ENCODE measurements at regions not wholly inside any gene's neighbourhood (a gene's known extent, or its start where the extent isn't known, plus 50 kb on each side); places are given as distances from the start of the nearest gene placed in this dataset.
"Not testable (repeated sequence)": the region's sequence is repeated elsewhere in the genome, so short reads cannot be mapped to it uniquely, and the experiment has no call there.

DNA sequence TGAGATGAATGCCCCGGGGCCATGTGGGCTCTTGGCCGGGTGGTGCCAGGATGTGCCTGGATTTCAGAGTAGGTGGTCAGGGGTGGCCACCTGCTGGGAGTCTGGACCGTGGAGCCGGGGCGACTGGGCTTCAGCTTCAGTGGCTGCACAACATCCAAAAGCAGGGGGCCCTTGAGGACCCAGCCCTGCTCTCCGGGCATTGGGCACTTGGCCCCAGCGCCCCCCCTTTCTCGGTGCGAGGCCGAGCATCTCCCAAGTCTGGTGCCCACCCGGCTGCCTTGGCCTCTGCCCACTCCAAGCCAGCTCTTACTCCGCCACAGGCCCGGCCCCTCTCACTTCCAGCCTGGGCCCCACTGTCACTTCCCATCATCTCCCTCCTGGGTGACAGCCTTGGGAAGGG is 4429.0 kb upstream of the TPTE start:
- H3K36me3 ChIP-seq (ENCODE audit: control insufficient read depth, insufficient read depth, low read length); H3K27ac ChIP-seq (ENCODE audit: low read depth, low read length); H3K9me3 ChIP-seq (ENCODE audit: control insufficient read depth, insufficient read depth, low read length); DNase-seq (ENCODE audit: low read depth in 4 of 6, low spot score in 6 of 6); H3K4me3 ChIP-seq (ENCODE audit: low read depth, low read length); H3K27me3 ChIP-seq (ENCODE audit: control insufficient read depth, insufficient read depth, low read length); H3K4me1 ChIP-seq (ENCODE audit: control insufficient read depth, insufficient read depth, low read length): not testable (repeated sequence)
- no CpG with 5 or more reads among the region's 13 CpGs for WGBS (ENCODE audit: insufficient coverage)

DNA sequence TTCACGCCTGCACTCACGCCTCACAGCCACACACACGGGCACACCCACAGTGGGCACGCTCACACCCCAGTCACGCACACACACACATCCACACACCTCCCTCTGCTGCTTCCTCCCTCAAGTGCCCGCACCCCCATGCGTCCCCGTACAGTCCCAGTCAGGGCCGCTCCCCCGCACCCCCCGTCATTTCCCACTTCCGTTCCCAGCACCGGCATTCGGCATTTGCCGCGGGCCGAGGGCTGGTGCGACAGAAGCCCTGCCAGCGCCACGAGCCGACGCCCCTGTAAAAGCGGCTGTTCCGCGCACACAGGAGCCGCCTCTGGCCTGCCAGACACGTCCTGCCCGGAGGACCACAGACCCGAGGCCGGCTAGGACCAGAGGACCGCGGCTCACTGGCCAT is 4428.0 kb upstream of the TPTE start:
- not testable (repeated sequence) for H3K4me3 ChIP-seq (ENCODE audit: low read depth, low read length); DNase-seq (ENCODE audit: low read depth in 4 of 6, low spot score in 6 of 6); H3K27me3 ChIP-seq (ENCODE audit: control insufficient read depth, insufficient read depth, low read length); H3K27ac ChIP-seq (ENCODE audit: low read depth, low read length); H3K9me3 ChIP-seq (ENCODE audit: control insufficient read depth, insufficient read depth, low read length); H3K4me1 ChIP-seq (ENCODE audit: control insufficient read depth, insufficient read depth, low read length); H3K36me3 ChIP-seq (ENCODE audit: control insufficient read depth, insufficient read depth, low read length)
- WGBS (ENCODE audit: insufficient coverage) = no CpG with 5 or more reads among the region's 32 CpGs

DNA sequence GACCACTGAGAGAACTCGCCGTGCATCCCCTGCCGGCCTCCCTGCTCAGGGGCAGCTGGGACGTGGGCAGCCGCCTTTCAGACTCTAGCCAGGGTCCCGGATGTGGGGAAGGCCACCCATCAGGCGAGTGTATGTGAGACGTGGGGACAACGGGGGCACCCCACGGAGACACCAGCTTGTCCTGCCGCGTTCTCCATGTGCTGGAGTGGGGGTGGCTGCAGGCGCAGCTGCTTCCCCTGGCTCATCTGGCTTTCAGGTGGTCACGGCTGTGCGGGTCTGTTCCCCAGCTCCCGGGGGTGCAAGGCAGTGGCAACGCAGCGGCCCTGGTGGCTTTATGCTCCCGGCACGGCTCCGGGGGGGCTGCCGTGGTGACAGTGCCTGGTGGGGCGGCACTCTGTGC is 4427.5 kb upstream of the TPTE start:
- not testable (repeated sequence) for H3K4me1 ChIP-seq (ENCODE audit: control insufficient read depth, insufficient read depth, low read length); H3K4me3 ChIP-seq (ENCODE audit: low read depth, low read length); H3K9me3 ChIP-seq (ENCODE audit: control insufficient read depth, insufficient read depth, low read length); DNase-seq (ENCODE audit: low read depth in 4 of 6, low spot score in 6 of 6); H3K27ac ChIP-seq (ENCODE audit: low read depth, low read length); H3K36me3 ChIP-seq (ENCODE audit: control insufficient read depth, insufficient read depth, low read length); H3K27me3 ChIP-seq (ENCODE audit: control insufficient read depth, insufficient read depth, low read length)
- no CpG with 5 or more reads among the region's 23 CpGs for WGBS (ENCODE audit: insufficient coverage)

GRCh38 chr21:6095304-6095703 is 4426.1 kb upstream of the TPTE start:
- not testable (repeated sequence) for H3K9me3 ChIP-seq (ENCODE audit: control insufficient read depth, insufficient read depth, low read length); H3K27me3 ChIP-seq (ENCODE audit: control insufficient read depth, insufficient read depth, low read length); DNase-seq (ENCODE audit: low read depth in 4 of 6, low spot score in 6 of 6); H3K4me3 ChIP-seq (ENCODE audit: low read depth, low read length); H3K27ac ChIP-seq (ENCODE audit: low read depth, low read length); H3K4me1 ChIP-seq (ENCODE audit: control insufficient read depth, insufficient read depth, low read length); H3K36me3 ChIP-seq (ENCODE audit: control insufficient read depth, insufficient read depth, low read length)
- no CpG with 5 or more reads among the region's 13 CpGs for WGBS (ENCODE audit: insufficient coverage)

- WGBS (ENCODE audit: insufficient coverage) = no CpG with 5 or more reads among the region's 24 CpGs
- not testable (repeated sequence) for H3K36me3 ChIP-seq (ENCODE audit: control insufficient read depth, insufficient read depth, low read length); DNase-seq (ENCODE audit: low read depth in 4 of 6, low spot score in 6 of 6)
Measured at GRCh38 chr21:6096560-6097424, 4424.6 kb upstream of the TPTE start.

GRCh38 chr21:6097736-6098135 is 4423.6 kb upstream of the TPTE start:
- H3K9me3 ChIP-seq (ENCODE audit: control insufficient read depth, insufficient read depth, low read length) = not testable (repeated sequence)
- WGBS (ENCODE audit: insufficient coverage) = no CpG with 5 or more reads among the region's 4 CpGs

More at GRCh38 chr21:6096560-6097424, 4424.6 kb upstream of the TPTE start:
- not testable (repeated sequence) for H3K9me3 ChIP-seq (ENCODE audit: control insufficient read depth, insufficient read depth, low read length); H3K27me3 ChIP-seq (ENCODE audit: control insufficient read depth, insufficient read depth, low read length); H3K4me3 ChIP-seq (ENCODE audit: low read depth, low read length); H3K27ac ChIP-seq (ENCODE audit: low read depth, low read length); H3K4me1 ChIP-seq (ENCODE audit: control insufficient read depth, insufficient read depth, low read length)

GRCh38 chr21:6098191-6098935 is 4423.0 kb upstream of the TPTE start:
- not testable (repeated sequence) for H3K4me1 ChIP-seq (ENCODE audit: control insufficient read depth, insufficient read depth, low read length); H3K36me3 ChIP-seq (ENCODE audit: control insufficient read depth, insufficient read depth, low read length); H3K27me3 ChIP-seq (ENCODE audit: control insufficient read depth, insufficient read depth, low read length); DNase-seq (ENCODE audit: low read depth in 4 of 6, low spot score in 6 of 6); H3K4me3 ChIP-seq (ENCODE audit: low read depth, low read length); H3K9me3 ChIP-seq (ENCODE audit: control insufficient read depth, insufficient read depth, low read length); H3K27ac ChIP-seq (ENCODE audit: low read depth, low read length)
- WGBS (ENCODE audit: insufficient coverage) = no CpG with 5 or more reads among the region's 8 CpGs

More at GRCh38 chr21:6097736-6098135, 4423.6 kb upstream of the TPTE start:
- H3K27ac ChIP-seq (ENCODE audit: low read depth, low read length); H3K36me3 ChIP-seq (ENCODE audit: control insufficient read depth, insufficient read depth, low read length); H3K4me3 ChIP-seq (ENCODE audit: low read depth, low read length); H3K27me3 ChIP-seq (ENCODE audit: control insufficient read depth, insufficient read depth, low read length); H3K4me1 ChIP-seq (ENCODE audit: control insufficient read depth, insufficient read depth, low read length); DNase-seq (ENCODE audit: low read depth in 4 of 6, low spot score in 6 of 6): not testable (repeated sequence)

- H3K4me1 ChIP-seq (ENCODE audit: control insufficient read depth, insufficient read depth, low read length); H3K4me3 ChIP-seq (ENCODE audit: low read depth, low read length); H3K27ac ChIP-seq (ENCODE audit: low read depth, low read length); H3K9me3 ChIP-seq (ENCODE audit: control insufficient read depth, insufficient read depth, low read length); DNase-seq (ENCODE audit: low read depth in 4 of 6, low spot score in 6 of 6); H3K27me3 ChIP-seq (ENCODE audit: control insufficient read depth, insufficient read depth, low read length); H3K36me3 ChIP-seq (ENCODE audit: control insufficient read depth, insufficient read depth, low read length): not testable (repeated sequence)
- WGBS (ENCODE audit: insufficient coverage) = no CpG with 5 or more reads among the region's 9 CpGs
Measured at GRCh38 chr21:6101588-6101987, 4419.8 kb upstream of the TPTE start.

DNA sequence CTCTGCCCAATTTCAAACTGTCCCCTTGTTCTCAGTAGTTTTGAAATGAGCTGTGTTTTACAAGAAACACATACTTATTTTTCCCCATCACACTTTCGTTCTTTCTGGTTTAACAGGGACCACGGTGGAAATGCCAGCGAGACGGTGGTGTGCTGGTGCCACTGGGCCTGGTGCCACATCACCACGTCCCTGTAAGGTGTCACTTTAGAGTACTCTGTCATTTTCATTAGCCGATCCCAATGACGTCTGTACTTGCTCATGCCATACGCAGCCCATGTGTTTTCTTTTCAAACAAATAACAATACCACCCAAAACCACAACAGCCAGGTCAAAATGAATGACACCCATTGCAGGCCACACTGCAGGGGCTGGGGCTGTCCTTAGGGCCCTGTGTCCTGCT is 4416.8 kb upstream of the TPTE start:
- H3K27ac ChIP-seq (ENCODE audit: low read depth, low read length); H3K9me3 ChIP-seq (ENCODE audit: control insufficient read depth, insufficient read depth, low read length); DNase-seq (ENCODE audit: low read depth in 4 of 6, low spot score in 6 of 6); H3K27me3 ChIP-seq (ENCODE audit: control insufficient read depth, insufficient read depth, low read length); H3K4me3 ChIP-seq (ENCODE audit: low read depth, low read length); H3K4me1 ChIP-seq (ENCODE audit: control insufficient read depth, insufficient read depth, low read length); H3K36me3 ChIP-seq (ENCODE audit: control insufficient read depth, insufficient read depth, low read length): not testable (repeated sequence)
- WGBS (ENCODE audit: insufficient coverage) = no CpG with 5 or more reads among the region's 8 CpGs

Measured in spinal cord (tissue), 9 donors.